Spleen (tissue), 7 donors: ENCODE measurements at regions not wholly inside any gene's neighbourhood (a gene's known extent, or its start where the extent isn't known, plus 50 kb on each side); places are given as distances from the start of the nearest gene placed in this dataset.

Experiments
- CTCF ChIP-seq, 11 experiments: fragments of 200-600 bp in 7 of 11; fragments of 450-650 bp in 4 of 11; sonication (generic) in 4 of 11; IDR thresholded peaks in 8 of 11; conservative IDR thresholded peaks in 3 of 11; 1 replicate in 7 of 11; 2 replicates in 4 of 11; pipeline versions ENCODE4 v1.4.0 to v1.8.0; 2016 to 2021; ENCODE audit warnings: antibody characterized with exemption in 11 of 11, inconsistent platforms in 4 of 11, mild to moderate bottlenecking in 1 of 11
- POLR2A ChIP-seq, 3 donors: fragments of 450-650 bp; IDR thresholded peaks; one replicate each; pipeline ENCODE4 v1.5.1; 2017; ENCODE audit warnings: antibody characterized with exemption in 3 of 3, mild to moderate bottlenecking in 1 of 3
- donor health status: DM: no; HTN: no; CAD: no; lungs with moderate emphysema.
- donor health status: DM: no; HTN: no; CAD: no.
- donor health status: DM: no; HTN: no; CAD: no.

DNA sequence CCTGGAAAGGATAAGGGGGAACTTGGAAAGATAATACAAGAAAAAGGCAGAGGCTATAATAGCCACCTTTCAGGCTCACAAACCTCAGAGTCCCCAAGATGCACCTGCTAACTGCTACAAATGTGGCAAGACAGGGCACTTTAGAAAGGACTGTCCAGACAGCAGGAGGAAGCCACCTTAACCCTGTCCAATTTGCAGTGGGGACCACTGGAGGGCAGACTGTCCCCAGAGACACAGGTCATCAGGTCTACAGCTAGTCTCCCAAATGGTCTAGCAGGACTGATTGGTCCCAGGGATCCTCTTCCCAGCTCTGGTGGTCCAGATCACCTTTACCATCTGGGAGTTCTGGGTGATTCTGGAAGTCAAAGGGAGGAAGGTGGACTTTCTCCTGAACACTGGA, 882.5 kb upstream of the GBE1 start:
- no peak for TF ChIP-seq CTCF (IDR thresholded peaks at IDR 0.05 in 8 of 11, conservative IDR thresholded peaks at IDR 0.05 in 3 of 11)
- no peak for TF ChIP-seq POLR2A (IDR thresholded peaks at IDR 0.05)
